GM21576 (cell line): ENCODE measurements at regions not wholly inside any gene's neighbourhood (a gene's known extent, or its start where the extent isn't known, plus 50 kb on each side); places are given as distances from the start of the nearest gene placed in this dataset.

Experiments
- ATAC-seq: cut with Tn5 transposase; IDR thresholded peaks from one replicate; pipeline ENCODE4 v1.9.1; 2021; ENCODE audit warnings: mild to moderate bottlenecking, moderate library complexity; ENCODE audit not compliant: unreplicated experiment

DNA sequence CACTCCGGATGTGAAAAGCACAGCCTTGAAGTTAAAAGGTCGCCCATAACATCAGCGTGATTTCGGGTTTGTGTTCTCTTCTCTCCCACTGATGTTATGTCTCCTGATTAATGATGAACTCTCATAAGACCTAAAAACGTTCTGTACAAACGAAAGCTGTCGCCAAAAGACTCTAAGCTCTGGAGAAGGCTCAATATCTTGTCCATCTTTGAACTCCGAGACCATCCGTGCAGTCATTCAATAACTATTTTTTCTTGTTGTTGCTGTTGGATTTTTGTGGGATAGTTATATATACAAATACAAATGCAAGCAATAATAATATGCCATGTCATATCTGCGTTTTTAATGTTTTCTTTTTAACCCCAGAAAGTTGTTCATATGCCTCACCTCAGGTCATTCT lies 291.8 kb upstream of the MARCKS start:
- ATAC-seq: no peak

DNA sequence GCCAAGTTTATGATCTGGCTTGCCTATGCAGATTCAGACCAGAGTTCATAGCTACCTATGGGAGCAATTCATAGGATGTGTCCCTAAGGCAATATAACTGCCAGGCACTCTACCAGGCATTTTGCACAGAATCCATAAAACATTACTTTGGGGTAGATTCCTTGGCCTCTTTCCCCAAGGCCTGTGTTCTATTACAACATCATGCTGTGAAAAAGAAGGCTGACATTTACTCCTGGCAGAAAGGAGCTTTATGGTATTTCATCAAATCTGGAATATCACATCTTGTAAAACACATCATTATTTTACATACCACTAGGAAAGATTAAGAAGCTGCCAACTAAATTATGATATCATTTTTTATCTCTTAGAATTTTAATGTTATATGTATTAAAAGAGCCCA lies 287.0 kb upstream of the MARCKS start:
- no peak for ATAC-seq

DNA sequence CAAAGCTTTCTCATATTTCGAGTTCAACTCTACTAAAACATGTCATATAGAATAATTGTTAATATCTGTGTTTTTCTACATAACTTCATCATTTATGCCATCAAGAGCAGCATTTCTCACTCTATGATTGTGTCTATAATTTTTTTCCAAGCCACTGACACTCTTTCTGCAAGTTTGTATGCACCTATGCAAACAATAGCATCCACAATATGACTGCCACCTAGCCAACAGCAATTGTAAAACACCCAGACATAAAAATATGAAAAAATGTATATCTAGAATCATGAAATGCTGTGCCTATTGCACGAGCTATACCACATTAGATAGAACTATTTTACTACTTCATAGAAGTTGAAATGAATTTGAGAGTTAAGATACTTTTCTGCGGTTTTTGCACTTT lies 286.5 kb upstream of the MARCKS start:
- no peak for ATAC-seq

DNA sequence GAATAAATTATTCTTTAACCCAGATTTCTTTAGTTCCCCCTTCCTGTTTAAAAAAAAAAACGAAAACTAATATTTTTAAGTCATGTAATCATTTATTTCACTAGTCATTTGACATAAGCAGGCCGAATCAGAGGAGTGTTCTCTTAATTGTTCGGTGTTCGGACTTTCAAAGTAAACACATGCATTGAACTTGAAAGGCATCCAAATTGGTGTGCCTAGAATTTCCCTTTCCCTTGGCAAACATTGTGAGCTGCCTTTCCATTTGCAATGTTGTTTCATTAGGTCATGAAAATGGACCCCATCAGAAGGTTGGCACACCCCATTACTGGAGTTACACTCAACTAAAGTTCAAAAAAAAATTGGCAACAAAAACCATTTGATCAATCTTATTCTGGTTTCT lies 283.0 kb upstream of the MARCKS start:
- no peak for ATAC-seq

- no peak for ATAC-seq
Observed at GRCh38 chr6:113576310-113576709, 280.8 kb upstream of the MARCKS start.

GRCh38 chr6:113578691-113579090 lies 278.5 kb upstream of the MARCKS start:
- ATAC-seq: no peak

GRCh38 chr6:113584767-113585166 lies 272.4 kb upstream of the MARCKS start:
- ATAC-seq: no peak

- ATAC-seq: no peak
Observed at GRCh38 chr6:113585246-113585645, 271.9 kb upstream of the MARCKS start.

DNA sequence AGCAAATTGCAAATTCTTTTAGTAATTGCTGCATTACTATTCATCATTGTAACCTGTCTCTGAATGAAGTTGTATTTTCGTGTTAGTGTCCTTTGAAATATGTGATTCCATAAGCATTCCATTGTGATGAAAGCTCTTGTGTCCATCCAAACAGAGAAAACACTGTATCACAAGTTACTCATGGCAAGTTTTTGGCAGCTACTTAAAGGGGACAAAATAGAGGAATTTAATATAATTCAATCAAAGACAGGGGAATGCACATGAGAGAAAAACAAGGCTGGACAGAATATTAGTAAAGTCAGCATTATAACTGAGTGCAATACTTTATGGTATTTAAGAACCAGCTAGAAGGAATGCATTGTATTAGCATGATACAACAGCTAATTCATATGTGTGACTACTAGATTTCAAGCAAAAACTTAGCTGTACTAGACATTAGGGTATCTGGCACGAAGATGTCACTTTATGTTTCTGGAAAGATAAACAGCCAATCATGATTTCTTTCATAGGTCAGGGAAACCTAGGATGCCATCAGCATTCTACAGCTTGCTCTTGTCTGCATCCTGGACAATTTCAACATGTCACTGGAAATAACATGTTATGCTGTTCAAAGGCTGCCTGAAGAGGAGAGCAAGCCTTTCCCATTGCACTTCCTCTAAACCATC lies 270.6 kb upstream of the MARCKS start:
- ATAC-seq: no peak

DNA sequence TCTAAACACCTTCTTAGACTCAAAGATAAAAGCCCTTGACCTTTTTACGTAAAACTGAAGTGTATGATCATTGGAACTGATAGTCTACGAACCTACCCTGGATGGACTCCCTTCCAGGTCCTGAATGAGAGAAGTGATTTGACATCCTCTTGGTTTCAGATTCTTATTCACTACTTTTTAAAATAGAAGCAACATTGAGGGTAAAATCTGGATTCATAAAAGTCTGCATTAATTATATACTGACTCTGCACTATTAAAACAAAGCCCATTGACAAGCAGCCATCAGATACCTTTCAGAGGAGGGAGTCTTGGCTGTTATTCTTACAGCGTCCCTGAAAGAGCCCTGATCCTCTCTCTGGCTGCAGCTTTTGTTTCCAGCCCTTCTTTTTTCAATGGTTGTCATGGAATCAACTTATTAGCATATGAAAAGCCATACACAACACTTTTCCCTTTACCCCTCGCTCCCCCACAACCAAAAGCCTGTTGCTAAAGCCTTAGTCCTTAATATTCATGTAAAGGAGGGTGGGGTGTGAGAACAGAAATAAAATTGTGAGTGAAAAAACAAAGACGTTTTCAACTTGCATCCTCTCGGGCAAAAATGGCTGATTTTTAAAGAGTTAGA lies 270.0 kb upstream of the MARCKS start:
- ATAC-seq: no peak

GRCh38 chr6:113588646-113589045 lies 268.5 kb upstream of the MARCKS start:
- no peak for ATAC-seq

GRCh38 chr6:113591896-113592827 lies 265.0 kb upstream of the MARCKS start:
- ATAC-seq: peak; percentile 69

GRCh38 chr6:113594726-113595125 lies 262.4 kb upstream of the MARCKS start:
- no peak for ATAC-seq

GRCh38 chr6:113595911-113596376 lies 261.2 kb upstream of the MARCKS start:
- ATAC-seq: no peak

DNA sequence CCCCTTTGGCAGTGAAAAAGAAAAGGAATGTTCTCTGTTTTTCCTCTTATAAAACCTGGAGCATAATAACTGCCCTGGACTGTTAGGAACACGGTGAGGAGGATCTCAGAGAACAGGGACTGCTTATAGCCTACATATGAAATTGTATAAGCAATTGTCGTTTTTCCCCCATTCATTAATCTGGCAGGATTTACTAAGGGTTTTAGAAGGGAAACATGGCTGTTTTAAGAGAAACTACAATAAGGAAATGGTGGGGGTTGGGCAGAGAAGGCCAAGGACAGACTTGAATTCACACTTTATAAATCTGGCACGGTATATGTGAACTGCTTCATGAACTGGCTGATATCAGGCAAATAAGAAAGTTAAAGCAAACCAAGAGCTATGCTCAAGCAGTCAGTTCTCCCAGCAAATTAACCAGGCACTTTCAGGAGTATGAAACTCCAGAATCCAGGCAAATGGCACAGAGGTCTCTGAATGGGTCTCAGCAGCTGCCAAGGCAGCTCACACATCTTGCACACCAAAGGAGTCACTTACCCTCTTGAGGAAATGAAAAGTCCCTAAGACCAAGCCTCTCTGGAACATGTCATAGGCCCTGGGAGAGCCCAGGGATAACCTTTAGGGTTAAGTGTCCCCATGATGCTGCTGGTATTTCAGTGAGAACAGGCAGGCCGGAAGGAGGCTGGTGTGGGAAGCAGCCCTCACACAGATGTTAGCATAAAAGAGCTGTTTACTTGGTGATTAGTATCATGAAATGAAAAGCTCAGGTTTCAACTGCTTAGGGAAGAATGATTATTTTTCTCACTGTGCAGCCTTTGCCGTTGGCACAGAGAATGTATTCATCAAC lies 260.5 kb upstream of the MARCKS start:
- ATAC-seq: no peak

GRCh38 chr6:113597231-113597583 lies 259.9 kb upstream of the MARCKS start:
- ATAC-seq: no peak

- no peak for ATAC-seq
Observed at GRCh38 chr6:113598786-113599185, 258.4 kb upstream of the MARCKS start.

DNA sequence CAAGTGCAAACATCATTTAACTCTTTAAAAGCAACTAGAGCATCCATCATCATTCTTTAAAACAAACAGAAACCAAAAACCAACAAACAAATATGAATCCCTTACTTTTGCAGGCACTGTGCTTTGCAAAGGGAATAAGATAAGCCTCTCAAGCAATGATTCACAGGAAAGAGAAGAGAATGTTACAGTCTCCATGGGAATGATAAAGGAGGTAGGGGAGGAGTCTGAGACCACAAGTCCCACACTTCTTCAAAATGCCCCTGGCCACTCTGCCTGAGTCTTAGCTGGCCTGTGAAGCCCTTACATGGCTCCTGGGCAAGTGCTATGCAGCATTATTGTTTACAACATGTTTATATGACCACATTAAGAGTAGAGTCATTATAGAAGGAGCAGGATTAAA lies 257.7 kb upstream of the MARCKS start:
- no peak for ATAC-seq

- no peak for ATAC-seq
Observed at GRCh38 chr6:113600551-113601339, 256.4 kb upstream of the MARCKS start.
